ENCODE measurements at regions not wholly inside any gene's neighbourhood (a gene's known extent, or its start where the extent isn't known, plus 50 kb on each side); places are given as distances from the start of the nearest gene placed in this dataset.

- intact Hi-C loops (cut with DNase I; ENCODE audit: low total_unique reads) = no loop called here
- DNase-seq (ENCODE audit: low spot score in 2 of 2) = no peak
- no peak for TF ChIP-seq POLR2A (IDR thresholded peaks at IDR 0.05)
- no peak for TF ChIP-seq CTCF (IDR thresholded peaks at IDR 0.05)
- WGBS, 2 donors = 80 to 92% methylated on average over 2 of the region's 2 CpGs
- no peak overlapping the region for H3K4me3 ChIP-seq (ENCODE audit: low read depth, poor library complexity, severe bottlenecking)
Measured at GRCh38 chr4:58935332-58935731, 1825.1 kb upstream of the IGFBP7 start.

GRCh38 chr4:58936436-58936835 lies 1826.3 kb upstream of the IGFBP7 start:
- intact Hi-C loops (cut with DNase I; ENCODE audit: low total_unique reads) = no loop called here
- 69 to 73% methylated on average over 1 of the region's 1 CpG for WGBS, 2 donors
- TF ChIP-seq POLR2A (IDR thresholded peaks at IDR 0.05) = no peak
- no peak for TF ChIP-seq CTCF (IDR thresholded peaks at IDR 0.05)

GRCh38 chr4:58940167-58940566 lies 1830.0 kb upstream of the IGFBP7 start:
- H3K4me3 ChIP-seq (ENCODE audit: low read depth, poor library complexity, severe bottlenecking) = no peak overlapping the region
- DNase-seq (ENCODE audit: low spot score in 2 of 2) = no peak
- TF ChIP-seq POLR2A (IDR thresholded peaks at IDR 0.05) (no peak), CTCF (IDR thresholded peaks at IDR 0.05) (no peak)
- 60 to 61% methylated on average over 3 of the region's 3 CpGs for WGBS, 2 donors
- intact Hi-C loops (cut with DNase I; ENCODE audit: low total_unique reads) = no loop called here

More at GRCh38 chr4:58936436-58936835, 1826.3 kb upstream of the IGFBP7 start:
- DNase-seq (ENCODE audit: low spot score in 2 of 2) = no peak
- no peak overlapping the region for H3K4me3 ChIP-seq (ENCODE audit: low read depth, poor library complexity, severe bottlenecking)

- intact Hi-C loops (cut with DNase I; ENCODE audit: low total_unique reads) = no loop called here
- 41 to 57% methylated on average over 1 of the region's 1 CpG for WGBS, 2 donors
Measured at GRCh38 chr4:58941286-58941685, 1831.1 kb upstream of the IGFBP7 start.

GRCh38 chr4:58953575-58953974 lies 1843.4 kb upstream of the IGFBP7 start:
- no peak overlapping the region for H3K4me3 ChIP-seq (ENCODE audit: low read depth, poor library complexity, severe bottlenecking)
- 31 to 38% methylated on average over 2 of the region's 2 CpGs for WGBS, 2 donors
- DNase-seq (ENCODE audit: low spot score in 2 of 2) = no peak
- intact Hi-C loops (cut with DNase I; ENCODE audit: low total_unique reads) = no loop called here
- no peak for TF ChIP-seq POLR2A (IDR thresholded peaks at IDR 0.05)
- no peak for TF ChIP-seq CTCF (IDR thresholded peaks at IDR 0.05)

More at GRCh38 chr4:58941286-58941685, 1831.1 kb upstream of the IGFBP7 start:
- H3K4me3 ChIP-seq (ENCODE audit: low read depth, poor library complexity, severe bottlenecking) = no peak overlapping the region
- DNase-seq (ENCODE audit: low spot score in 2 of 2) = no peak
- TF ChIP-seq POLR2A (IDR thresholded peaks at IDR 0.05) (no peak), CTCF (IDR thresholded peaks at IDR 0.05) (no peak)

GRCh38 chr4:58957711-58958110 lies 1847.5 kb upstream of the IGFBP7 start:
- no peak for TF ChIP-seq CTCF (IDR thresholded peaks at IDR 0.05)
- no peak for TF ChIP-seq POLR2A (IDR thresholded peaks at IDR 0.05)
- intact Hi-C loops (cut with DNase I; ENCODE audit: low total_unique reads) = no loop called here
- whole genome bisulfite sequencing, 2 donors = 34 to 47% methylated on average over 4 of the region's 4 CpGs
- no peak overlapping the region for H3K4me3 ChIP-seq (ENCODE audit: low read depth, poor library complexity, severe bottlenecking)
- DNase-seq (ENCODE audit: low spot score in 2 of 2) = no peak

All from lower leg skin (tissue), 4 donors.